ENCODE measurements at regions not wholly inside any gene's neighbourhood (a gene's known extent, or its start where the extent isn't known, plus 50 kb on each side); places are given as distances from the start of the nearest gene placed in this dataset.

DNA sequence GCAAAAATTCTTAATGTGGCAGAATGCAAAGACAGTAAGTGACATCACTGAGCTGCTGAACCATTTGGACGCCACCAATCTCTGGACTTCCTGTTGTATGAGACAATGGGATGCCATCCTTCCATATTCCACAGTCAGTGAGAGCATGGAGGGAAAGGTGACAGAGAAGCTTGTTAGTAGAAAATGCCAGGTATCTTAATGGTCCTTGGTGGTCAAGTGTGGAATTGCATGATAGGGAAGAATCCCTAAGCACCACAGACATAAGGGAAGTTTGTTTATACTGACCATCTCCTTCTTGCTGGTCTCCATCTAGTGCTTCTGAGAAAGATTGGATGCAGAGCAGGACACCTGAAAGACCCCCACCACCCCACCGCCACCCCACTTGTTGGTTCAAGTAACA, 1410.0 kb upstream of the TMEM132C start:
- DNase-seq (ENCODE audit: low read depth), result no peak

DNA sequence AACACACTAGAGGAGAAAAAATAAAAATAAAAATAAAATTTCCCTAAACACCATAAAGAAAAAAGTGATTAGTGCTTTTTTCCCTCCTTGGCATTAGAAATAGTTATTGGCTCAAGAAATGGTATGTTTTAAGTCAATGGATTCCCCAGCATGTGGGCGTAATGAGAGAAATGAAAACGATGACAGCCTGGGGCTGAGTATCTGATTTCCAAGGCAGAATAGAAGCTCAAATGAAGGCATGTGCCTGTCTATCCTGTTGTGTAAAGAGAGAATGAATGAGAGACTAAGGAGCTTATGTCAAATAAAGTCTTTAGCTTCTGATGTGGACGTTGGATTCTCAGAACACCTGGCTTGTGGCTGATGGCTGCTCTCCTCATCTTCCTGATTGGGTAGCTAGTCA, 1408.4 kb upstream of the TMEM132C start:
- no peak for DNase-seq (ENCODE audit: low read depth)

DNA sequence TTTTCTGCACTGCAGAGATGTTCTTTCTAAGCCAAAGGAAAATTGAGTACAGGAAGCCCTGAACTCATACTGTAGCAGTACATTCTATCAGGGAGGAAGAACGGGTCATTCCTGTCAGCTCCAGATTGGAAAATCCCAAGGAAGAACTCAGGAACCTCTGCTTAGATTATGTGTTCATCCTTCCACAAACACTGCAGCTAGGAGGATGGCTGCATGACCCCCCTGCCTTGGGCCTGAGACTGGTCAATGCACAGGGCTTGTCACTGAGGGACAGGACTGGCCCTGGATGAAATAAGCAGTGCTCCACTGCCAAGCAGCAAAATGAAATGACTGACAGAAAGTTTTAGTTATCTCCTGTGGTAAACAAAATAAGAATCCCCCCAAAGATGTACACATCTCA, 1406.8 kb upstream of the TMEM132C start:
- no peak for DNase-seq (ENCODE audit: low read depth)

DNA sequence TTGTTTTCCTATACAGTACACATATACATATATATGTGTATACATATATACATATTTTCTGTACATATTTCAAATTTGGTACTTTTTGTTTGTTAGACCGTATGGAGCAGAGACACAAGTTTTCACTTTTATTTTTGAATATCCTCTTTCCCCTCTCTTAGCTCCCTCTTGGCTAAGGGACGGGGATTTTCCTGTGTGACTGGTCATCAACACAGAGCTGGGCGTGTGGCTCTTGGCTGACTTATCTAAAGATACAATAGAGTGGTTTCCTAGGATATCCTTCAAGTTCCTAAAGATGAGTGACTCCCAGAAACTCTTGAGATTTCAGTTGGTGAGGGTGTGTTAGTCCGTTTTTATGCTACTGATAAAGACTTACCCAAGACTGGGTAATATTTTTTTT, 1404.5 kb upstream of the TMEM132C start:
- DNase-seq (ENCODE audit: low read depth), result no peak

DNA sequence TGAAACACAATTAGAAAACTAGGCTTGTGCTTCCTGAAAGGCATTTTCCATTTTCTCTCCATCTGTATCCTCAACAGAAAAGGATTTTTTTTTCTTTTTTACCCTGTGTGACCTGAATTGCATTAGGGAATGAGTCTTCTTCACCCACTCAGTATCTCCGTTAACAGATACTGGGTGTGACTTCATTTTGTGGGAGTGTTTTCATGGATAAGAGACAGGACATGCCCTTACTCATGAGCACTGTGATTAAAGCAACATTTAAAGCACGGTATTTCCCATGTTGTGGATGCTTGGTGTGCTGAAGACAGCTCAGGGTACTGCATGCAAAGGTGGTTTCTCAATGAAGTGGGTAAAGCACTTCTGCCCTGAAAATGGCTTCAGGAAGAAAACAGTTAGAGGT, 1397.3 kb upstream of the TMEM132C start:
- DNase-seq (ENCODE audit: low read depth), result no peak

DNA sequence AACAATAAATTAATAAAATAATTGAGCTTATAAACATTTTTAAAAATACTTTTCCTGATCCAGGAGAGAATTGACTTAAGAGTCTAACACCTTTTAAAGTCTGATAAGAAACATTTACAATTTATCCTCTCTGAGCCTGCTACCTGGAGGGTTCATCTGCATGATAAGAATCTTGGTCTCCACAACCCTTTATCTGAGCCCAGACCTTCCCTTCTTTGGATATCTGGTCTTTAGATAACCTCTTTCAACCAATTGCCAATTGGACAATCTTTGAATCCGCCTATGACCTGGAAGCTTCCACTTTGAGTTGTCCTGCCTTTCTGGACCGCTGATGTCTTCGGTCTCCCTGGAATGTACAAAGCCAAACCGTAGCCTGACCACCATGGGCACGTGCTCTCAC, 1393.3 kb upstream of the TMEM132C start:
- DNase-seq (ENCODE audit: low read depth), result no peak

DNA sequence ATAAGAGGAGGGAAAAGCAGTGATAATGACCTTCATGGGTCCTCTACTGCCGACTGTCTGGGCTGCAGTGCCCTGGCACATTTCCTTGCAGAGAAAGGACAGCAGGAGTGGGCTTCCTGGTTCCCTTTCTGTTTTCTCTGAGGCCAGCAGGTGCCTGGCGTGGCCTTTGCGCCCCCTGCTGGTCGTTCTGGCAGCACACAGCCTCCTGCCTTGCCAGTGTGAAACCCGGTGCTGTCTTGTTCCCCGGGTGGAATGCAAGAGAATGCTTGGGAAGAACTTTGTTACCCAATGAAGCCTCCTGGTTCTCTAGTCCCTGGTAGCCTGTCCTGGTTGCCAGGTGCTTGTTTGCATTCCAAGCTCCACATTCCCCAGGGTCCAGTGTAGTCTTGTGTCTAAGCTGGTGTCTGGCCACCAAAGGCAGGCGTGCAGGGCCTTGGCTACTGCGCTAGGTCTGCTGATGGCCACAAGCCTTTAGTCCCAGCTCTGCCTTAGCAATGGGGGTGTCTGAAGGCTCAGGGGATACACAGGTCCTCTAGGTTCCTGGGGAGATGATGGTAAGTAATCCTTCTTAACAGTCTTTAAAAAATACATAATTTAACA, 1392.4 kb upstream of the TMEM132C start:
- no peak for DNase-seq (ENCODE audit: low read depth)

DNA sequence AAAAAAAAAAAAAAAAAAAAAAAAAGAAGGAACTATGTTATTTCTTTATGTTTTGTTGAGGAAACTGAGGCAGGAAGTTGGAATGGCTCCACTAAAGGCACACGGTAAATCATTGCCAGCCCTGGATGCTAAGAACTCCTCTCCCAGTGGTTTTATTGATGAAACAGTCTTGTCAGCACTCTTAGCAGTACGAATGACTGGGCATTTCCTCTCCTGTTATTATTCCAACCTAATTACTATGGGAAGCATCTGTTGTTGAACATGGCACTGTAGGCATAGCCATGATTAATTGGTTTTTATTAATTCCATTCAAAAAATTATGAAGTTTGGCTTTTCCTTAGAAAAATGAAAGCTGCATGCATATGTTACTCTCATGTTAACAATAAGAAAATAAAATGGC, 1387.1 kb upstream of the TMEM132C start:
- no peak for DNase-seq (ENCODE audit: low read depth)

DNA sequence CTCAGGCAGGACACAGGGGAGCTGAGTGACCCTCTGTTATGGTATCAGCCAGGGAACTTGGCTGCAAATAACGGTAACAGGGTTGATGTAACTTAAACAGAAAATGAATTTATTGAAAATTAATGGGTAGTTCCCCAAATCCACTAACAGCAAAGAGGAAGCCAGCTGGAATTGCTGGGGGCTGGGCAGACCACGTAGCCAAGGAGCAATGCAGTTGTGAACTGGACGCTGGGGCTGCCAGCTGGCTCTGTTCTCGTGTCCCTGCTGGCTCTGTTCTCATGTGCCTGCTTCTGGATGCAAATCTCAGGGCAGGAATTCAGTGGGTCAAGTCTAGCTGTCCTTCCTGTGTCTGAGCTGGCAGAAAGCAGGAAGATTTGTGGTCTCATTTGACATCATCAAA, 1383.3 kb upstream of the TMEM132C start:
- DNase-seq (ENCODE audit: low read depth), result no peak

DNA sequence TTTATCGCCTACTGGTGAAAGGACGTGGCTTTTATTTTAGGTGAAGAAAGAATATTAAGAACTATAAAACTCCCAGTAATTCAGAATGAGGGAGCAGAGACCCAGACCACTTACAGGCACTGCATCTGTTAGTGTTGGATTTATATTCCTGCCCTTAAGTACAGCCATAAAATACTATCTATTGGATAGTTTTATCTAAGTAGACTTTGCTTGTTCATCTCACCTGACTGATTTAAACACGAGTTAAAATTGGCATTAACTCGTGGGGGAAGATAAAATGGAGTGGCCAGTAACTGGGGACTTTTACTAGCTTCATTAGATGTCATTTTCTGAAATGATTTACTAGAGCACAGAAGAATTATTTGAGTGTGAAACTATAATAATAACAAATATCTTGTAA, 1377.5 kb upstream of the TMEM132C start:
- no peak for DNase-seq (ENCODE audit: low read depth)

DNA sequence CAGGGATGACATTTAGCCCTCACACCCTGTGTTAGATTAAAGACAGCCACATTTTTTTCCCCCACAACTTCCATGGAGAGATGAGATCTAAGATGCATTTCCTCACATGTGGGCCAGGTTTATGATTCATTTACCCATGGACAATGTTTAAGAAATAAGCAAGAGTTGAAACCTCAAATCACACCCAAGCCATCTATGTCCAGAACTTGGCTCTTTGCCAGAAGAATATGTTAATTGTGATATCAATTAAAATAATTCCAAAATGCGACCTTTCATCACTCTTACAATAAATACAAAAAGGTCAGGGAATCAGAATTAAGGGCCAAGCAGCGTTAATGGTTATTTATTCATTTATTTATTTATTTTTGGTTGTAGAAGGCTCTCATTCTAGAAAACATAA, 1376.9 kb upstream of the TMEM132C start:
- DNase-seq (ENCODE audit: low read depth), result no peak

DNA sequence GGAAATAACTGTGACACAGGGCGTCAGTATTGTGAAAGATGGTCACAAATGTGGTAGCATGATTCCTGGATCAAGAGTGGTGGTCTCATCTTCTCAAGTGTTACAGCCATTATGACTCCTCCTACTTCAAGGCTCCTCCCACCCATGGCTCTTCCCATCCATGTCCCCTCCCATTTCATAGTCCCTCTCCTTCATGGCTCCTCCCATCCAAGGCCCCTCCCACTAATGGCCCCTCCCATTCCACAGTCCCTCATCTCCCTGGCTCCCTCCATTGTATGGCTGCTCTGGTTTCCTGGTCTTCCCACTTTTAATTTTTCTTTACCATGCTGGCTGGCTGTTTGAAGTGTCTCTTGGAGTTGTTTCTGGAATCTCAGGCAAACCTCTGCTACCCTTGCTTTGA, 1375.2 kb upstream of the TMEM132C start:
- DNase-seq (ENCODE audit: low read depth), result no peak

DNA sequence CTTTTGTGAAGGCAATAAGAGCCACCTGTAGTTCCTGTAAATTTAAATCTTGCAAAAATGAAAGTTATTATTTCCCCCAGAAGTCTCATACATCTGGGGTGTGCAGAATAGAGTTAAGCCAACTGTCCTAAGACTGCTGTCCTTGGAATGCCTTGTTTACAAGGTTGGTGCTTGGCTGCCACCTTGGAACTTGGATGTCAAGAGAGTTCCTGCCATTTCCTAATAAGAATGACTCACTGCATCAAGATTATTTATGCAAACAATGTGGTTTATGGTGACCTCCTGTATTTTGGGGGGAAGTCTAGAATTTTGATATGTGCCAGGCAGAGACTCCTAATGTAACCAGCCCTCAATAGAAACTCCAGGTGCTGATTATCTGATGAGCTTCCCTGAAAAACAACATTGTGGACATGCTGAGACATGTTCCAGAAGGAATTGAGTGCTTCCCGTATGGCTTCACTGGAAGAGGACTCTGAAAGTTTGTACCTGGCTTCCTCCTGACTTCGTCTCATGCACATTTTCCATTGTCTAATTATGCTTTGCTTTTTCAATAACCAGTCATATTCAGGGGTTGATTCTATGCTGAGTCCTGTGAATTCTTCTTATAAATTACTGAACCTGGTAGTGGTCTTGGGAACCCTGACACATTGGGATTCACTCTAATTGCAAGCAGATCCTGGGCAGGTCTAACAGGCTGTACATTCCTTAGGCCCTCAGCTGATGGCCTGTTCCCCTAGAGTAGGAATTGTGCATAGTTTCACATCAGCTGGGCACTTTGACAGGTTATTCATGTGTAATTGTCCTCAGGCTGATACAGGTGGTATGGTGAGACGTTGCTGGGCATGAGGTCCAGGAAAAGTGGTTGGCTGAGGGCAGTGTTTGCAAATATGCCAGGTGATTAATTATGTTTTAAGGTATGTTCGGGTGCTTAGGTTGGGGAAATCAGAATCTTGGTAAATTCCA, 1370.7 kb upstream of the TMEM132C start:
- DNase-seq (ENCODE audit: low read depth), result no peak

DNA sequence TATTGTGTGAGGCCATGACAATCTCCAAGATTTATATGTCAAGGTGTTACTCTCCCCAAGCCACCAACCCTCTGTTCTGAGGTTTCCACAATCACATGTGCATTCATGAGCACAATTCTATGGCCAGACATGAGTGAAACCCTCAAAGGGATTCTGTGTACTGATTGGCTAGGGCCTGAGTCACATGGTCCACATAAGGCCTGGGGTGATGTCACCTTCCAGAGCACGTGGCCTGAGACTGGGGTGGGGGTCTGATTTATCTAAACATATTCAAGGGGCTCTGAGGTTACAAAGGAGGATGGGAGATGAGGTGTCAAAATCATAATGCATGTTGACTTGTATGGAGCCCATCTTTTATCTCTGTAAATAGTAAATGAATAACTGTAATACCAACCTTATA, 1369.9 kb upstream of the TMEM132C start:
- no peak for DNase-seq (ENCODE audit: low read depth)

DNA sequence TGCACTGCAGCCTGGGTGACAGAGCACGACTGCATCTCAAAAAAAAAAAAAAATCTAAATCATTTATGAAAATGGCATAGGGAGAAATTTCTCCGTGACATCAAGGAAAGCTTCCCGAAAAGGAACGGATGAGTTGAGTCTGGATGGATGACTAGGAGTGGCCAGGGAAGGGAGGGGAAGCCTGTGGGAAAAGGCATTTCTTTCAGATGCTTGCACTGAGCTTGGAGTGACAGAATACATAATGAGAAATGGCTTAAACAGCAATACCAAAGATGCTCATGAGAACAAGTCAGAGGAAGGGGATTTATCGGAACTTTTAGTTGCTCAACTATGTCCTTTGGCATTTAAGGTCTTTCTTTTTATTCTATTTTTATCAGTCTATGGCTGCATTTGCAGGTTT, 1369.2 kb upstream of the TMEM132C start:
- no peak for DNase-seq (ENCODE audit: low read depth)

DNA sequence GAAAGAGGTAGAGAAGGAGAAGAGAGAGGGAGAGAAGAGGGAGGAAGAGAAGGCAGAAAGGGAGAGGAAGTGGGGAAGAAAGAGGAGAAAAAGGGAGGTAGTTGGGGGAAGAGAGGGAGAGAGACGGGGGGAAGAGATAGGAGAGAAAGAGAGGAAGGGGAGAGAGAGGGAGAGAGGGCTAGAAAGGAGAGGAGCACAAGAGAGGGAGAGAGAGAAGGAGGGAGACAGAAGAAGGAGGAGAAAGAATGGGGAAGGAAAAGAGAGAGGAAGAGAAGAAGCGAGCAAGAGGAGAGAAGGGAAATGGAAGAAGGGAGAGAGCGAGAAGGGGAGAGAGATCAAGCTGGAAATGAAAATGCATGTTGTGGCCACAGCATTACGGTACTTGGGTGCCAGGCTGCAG, 1368.4 kb upstream of the TMEM132C start:
- DNase-seq (ENCODE audit: low read depth), result no peak

DNA sequence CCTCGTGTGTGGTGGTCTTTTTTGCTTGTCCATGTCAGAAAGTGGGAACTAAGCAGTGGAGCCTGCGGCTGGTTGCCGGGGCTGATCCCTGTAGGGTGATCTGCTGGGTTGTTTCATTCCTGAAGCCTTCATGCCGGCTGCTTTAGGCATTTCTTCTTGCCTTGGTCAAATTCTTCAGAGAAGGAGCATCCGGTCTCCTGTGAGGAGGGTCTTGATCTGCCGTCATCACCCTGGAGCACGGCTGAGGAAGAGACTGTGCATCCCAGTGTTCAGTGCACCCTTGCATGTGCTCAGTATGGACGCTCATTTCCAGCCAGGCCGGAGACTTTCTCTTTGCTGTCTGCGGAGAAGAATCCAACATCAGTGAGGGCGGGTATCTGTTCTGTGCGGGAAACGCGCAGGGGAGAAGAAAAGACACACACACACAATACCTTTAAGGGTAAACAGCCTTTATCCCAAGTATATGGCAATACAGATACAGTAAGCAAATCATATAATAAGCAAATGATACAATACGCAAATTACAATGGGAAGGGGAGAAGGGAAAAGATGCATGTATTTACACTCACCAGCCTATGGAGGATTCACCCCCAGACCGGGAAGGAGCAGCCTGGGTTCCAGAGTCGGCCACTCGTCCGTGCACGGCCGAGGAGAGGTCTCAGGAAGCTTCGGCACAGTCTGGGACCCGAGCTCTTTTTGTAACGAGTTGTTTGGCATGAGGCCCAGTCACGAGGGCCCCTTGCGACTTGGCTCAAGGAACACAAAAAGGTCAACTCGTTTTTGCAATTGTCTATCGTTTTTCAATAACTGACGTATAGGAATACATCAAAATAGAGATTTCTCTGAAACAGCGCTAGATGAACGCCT, 1366.8 kb upstream of the TMEM132C start:
- DNase-seq (ENCODE audit: low read depth), result no peak

DNA sequence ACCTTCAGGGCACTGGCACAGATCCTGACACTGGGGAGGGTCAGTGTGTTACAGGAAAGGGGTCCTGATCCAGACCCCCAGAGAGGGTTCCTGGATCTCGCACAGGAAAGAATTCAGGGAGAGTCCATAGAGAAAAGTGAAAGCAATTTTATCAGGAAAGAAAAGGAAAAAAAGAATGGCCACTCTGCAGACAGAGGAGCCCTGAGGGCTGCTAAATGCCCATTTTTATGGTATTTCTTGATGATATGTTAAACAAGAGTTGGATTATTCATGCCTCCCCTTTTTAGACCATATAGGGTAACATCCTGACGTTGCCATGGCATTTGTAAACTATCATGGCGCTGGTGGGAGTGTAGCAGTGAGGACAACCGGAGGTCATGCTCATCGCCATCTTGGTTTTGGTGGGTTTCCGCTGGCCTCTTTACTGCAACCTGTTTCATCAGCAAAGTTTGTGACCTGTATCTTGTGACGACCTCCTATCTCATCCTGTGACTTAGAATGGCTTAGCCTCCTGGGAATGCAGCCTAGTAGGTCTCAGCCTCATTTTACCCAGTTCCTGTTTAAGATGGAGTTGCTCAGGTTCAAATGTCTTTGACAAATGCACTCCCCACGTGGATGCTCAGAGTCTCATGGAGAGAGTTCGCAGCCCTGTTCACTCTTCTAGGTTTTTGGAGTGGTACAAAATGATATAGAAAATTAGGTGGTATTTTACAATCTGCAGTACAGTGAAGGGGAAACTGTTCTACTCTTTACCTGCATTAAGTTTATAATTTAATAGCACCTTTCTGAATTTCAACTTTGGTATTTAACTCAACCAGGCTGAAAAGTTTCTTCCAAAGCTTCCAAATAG, 1363.7 kb upstream of the TMEM132C start:
- no peak for DNase-seq (ENCODE audit: low read depth)

DNA sequence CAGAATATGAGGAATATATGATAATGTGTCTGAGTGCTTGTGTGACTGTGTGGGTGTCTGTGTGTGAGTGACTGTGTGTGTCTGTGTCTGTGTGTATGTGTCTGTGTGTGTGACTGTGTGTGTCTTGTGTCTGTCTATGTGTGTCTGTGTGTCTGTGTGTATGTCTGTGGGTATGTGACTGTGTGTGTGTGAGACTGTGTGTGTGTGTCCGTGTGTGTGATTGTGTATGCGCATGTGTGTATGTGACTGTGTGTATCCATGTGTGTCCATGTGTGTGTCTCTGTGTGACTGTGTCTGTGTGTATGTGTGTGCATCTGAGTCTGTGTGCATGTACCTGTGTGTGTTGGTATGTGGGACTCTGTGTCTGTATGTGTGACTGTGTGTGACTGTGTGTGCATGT, 1361.2 kb upstream of the TMEM132C start:
- DNase-seq (ENCODE audit: low read depth), result no peak

DNA sequence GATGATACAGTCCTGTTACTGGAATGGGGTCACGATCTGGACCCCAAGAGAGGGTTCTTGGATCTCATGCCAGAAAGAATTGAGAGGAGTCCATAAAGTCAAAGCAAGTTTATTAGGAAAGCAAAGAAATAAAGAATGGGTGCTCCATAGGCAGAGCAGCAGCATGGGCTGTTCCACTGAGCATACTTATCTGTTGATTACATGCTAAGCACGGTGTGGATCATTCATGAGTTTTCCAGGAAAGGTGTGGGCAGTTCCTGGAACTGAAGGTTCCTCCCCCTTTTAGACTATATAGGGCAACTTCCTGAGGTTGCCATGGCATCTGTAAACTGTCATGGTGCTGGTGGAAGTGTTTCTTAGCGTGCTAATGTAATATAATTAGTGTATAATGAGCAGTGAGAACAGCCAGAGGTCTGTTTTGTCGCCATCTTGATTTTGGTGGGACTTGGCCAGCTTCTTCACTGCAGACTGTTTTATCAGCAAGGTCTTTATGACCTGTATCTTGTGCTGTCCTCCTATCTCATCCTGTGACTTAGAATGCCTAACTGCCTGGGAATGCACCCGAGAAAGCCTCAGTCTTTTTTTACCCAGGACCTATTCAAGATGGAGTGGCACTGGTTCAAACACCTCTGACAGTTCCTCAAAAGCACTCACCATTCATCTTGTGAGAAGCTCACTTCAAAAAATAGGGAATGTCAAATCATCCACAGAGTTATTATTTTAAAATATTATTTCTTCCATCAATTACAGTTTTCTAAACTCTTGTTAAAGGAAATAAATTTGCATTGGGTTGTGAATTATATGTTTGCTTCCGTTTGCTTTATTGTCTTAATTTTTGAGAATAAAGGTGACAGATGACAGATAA, 1358.8 kb upstream of the TMEM132C start:
- no peak for DNase-seq (ENCODE audit: low read depth)

DNA sequence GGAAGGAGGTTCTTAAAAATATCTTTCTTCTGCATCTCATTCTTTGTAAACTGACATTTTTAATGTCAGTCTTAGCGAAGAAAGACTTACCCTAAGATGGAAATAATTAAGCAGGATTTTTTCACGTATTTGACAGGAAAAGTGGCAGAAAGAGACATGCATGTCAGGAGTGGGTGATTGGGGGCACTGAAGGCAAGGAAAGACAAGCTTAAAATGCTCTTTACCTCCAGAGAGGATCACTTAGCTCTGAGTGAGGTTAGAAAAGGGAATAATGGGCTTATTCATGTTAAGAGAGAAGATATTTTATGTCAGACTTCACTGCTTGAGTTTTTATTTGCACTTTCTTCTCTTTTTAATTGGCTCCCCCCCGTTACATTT, 1358.2 kb upstream of the TMEM132C start:
- no peak for DNase-seq (ENCODE audit: low read depth)

All from HS-27A (cell line).